Activated gamma-delta T cell (primary cell): ENCODE measurements at regions not wholly inside any gene's neighbourhood (a gene's known extent, or its start where the extent isn't known, plus 50 kb on each side); places are given as distances from the start of the nearest gene placed in this dataset.

Source experiments
- DNase-seq: peaks from one replicate; lab custom pipeline; 2025; lab: John Stamatoyannopoulos, UW

DNA sequence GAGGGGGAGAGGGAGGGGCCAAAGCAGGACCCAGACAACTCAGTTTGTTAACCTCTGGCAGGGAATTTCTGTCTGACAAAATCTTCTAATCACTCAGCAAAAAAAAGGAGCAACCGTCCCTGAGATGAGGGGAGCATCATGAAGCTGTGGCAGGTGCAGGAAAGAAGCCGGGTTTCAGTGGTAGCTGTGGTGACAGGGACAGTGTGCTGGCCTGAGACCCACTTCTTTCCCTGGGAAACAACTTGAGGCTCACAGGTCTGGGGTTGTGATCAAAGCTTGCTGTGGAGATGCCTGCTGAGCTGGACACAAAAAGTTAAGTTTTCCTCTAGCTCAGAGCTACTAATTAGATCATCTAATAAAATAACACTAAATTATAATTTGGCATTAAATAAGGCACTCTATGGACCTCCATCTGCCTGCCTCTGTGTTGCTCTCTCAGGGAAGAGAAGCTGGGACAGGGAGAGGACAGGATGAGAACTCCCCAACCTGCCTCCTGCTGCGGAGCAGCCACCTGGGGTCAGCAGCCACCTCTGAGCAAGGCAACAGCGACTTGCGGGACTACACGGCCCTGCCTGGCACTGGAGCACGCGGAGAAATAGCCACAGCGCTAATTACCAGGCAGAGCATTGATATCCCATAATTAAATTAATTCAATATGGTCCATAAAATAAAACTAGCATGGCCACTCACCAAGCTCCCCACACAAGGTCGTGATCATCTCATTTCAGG lies 104.6 kb upstream of the TEX51 start:
- no peak for DNase-seq

DNA sequence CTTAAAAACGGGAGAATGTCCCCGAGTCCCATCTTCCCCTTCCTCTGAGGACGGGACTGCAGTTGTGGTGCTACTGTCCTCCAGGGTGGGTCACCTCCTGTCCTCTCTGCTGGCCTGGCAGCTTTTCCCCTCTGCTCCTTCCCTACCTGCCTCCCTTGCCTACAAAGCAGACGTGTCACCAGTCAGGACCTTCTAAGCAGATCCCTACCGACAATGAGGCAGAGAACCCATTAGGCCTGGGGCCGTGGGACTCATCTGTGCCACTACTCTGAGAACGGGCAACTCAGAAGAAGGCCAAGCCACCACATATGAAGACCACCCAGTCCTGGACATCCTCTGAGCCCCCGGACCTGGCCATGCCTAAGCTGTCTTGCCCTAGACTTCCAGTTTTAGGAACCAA lies 103.0 kb upstream of the TEX51 start:
- no peak for DNase-seq

DNA sequence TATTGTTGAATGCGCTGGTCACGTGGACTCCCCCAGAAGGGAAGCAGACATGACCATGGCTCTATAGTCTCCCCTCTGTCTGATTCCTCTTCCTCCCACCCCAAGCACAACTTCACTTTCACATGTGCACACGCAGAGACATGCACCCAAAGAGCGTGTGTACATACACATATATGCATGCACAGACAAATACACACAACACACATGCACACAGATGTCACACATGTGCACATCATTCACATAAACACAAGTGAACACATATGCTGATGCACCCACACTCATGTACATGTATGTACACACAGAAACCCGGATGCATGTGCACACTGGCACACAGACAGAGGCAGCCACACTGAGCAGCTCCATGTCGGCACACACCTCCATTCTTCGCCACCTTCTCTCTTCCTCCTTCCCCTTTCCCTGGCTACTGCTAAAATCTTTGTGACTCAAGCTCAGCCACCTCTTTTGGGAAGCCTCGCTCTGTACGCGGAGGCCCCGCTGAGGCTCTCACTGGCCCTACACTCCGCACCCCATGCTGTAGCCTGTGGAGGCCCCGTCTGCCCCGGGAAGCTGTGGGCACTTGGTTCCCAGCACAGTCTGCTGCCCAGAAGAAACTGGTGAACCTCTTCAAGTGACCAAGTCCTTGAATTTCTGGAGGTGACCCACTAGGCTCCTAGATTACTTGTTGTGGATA lies 101.6 kb upstream of the TEX51 start:
- no peak for DNase-seq

DNA sequence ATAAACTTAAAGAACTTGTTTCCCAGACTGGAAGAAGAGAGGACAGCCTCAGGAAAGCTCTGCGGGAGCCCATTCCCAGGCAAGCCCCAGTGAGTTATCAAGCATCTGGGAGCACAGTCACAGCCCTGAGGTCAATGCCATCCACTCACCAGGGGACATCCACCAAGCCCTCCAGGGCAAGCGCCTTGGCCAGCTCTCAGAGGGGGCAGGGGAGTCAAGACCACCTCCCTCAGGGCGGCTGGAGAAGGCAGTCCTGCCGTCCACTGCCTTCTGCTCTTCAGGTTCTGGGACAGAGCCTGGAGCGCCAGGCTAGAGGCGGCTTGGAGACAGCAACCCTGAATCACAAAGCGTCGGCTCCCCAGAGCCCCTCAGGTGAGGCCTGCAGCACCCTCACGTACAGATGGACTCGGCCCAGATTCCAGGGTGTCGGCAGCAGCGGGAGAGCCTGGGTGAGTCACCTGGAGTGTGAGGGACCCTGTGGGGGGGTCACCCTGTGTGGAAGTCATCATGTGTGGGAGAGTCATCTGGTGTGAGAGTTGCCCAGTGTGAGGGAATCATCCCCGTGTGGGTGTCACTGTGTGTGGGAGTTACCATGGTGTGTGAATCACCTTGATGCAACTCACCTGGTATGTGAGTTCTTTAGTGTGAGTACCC lies 100.9 kb upstream of the TEX51 start:
- DNase-seq = no peak

DNA sequence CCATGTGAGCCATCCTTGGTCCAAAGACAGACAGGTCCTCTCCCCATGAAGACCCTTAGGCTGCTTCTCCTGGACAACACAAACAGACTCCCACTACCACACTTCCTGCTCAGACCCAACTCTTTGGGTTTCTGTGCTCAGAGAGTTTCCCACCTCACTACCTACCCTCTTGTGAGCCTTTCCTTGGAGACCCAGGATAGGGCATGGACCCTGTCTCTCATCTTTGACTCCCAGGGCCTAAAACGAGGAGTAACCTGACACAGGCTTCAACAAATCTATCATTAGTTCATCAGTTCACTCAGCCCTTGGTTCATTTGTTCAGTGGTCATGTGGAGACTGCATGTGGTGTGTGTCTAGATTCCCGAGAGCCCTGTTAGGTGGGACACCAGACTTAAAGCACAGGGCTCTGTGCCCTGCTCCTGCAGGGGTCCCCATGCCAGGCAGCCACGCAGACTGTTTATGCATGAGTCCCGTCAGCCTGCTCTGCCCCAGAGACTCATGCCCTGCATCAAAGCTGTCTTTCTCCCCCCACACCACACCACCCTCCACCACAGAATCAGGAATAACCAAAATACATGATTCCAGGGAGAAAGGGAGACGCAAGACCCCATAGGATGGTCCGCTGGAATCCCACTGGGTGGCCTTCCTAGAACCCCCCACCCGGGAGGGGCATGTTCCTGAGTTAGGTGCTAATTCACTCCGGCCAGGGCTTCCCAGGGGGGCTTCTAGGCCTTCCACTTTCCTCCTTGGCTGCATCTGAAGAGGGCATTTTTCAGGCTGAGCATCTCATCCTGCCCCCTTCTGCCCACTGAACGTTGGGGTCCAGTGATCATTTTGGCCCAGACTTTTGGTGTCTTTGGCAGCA lies 100.2 kb upstream of the TEX51 start:
- no peak for DNase-seq

DNA sequence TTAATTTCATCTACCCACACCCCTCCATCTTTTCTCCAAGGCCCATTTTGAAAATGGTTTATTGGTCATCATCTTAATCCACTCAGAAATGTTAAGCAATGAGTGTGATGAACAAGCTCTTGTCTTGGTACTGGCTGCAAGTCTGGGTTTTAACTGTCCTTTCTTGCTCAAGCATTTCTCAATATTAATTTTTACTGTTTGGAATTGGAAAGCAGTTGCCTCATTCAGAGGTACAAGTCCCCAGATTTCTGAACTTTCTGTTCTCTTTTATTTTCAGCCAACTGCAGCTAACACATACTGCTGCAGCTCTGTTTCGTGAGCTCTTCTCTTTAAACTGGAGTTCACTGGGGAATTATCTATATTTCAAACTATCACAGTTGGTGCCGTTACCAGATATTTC lies 99.4 kb upstream of the TEX51 start:
- DNase-seq = no peak

DNA sequence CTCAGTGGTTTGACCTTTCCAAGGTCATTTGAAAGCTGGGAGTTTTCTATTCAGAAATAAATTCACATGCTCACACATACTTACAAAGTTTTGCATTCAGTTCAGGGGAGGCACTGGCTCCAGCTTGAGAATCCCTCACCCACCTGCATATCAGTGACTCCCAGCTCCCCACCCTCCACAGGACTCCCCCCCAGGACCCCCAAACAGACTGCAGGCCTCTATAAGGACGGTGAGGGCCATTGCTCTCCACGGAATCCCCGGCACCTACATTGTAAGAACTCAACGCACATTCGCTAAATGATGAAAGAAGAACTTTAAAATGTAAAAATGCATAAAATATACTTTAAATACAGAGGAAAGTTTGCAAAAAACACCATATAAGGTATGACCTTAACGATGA lies 97.2 kb upstream of the TEX51 start:
- no peak for DNase-seq

DNA sequence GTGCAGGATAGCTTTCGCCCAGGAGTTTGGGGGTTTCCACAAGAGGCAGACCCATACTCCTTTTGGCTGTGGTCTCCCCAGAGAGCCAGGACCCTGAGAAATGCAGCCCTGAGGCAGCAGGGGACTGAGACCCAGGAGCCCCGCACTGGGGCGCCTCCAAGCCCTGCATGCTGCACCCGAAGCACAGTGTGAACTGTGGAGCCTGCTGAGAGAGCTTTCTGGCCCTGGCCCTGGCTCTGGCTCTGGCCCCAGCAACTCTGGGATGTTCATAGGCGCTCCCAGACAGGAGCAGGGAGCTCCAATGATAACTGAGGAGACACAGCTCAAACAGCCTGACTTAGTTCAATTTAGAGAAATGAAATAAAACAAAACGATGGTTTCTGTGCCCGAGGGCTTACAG lies 96.4 kb upstream of the TEX51 start:
- no peak for DNase-seq

DNA sequence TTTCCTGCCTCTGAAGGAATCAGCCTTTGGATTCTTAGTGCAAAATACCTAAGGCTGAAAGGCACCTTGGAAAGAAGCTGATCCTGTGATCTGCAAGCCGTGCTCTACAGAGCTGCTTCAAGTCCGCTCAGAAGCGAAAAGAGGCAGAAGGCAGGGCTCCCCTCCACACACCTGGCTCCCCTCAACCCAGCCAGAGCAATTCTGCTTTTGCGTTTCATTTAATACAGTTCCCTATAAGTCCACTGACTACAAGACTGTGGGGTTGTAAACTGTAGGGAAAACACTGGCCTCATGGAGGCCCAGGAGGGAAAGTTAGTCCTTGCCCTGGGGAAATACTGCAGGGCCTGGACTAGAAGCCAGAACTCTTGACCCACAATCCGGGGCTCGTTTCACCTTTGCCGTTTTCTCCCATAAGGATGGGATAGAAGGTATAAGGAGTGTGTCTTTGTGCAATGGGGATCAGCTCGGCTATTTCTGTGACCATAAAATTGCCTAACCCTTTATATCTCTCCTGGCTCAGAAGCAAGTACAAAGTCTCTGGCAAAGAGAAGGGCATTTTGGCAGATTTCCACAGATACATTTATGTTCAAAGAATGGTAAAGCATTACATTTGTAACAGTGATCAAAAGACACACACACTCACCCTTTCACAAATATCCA lies 95.8 kb upstream of the TEX51 start:
- no peak for DNase-seq

DNA sequence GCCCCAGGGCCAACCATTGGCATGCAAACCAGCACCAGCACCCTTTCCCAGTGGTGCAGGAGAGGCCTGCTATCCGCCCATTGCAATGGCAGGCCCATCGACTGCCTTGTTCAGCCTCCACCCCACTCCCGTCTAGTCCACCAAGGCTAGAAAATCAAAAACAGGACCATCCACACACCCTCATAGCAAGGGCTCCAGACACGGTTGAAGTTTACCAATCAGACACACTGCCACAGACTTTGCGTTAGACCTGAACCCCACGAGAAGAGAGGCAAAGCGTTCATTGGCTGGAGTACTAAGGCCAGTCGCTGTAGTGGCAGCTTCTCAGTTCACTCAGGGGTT lies 95.3 kb upstream of the TEX51 start:
- no peak for DNase-seq

DNA sequence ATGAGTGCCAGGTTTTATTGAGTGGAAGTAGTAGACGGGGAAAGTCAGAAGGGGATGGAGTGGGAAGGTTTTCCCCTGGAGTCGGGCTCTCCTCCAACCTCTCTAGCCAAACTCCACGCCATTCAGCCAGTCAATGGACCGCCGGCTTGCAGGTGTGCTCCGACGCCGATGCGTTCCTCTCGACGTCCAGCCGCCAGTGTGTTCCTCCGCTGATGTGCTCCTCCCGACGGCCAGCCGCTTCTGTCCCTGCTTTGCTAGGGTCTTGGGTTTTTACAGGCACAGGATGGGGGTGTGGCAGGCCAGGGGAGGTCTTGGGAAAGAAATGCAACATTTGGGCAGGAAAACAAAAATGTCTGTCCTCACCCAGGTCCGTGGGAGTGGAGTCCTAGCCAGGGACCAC lies 94.3 kb upstream of the TEX51 start:
- DNase-seq = no peak

DNA sequence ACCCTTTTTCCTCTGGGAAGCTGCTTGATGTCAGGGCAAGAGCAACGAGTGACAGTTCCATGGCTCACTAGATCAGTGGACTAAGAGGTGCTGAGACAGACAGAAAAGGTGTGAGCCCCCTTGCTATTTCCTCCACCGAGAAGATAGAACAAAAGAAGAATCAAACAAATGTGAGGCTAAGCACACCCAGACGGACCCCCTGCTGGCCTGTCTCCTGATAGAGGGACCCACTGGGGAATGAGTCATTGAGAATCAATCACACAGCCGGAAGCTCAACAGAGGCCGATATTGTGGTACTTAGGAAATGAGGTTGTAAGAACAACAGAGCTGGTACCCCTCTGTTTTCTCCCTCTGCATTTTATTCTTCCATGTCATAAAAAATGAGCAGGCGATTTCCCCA lies 89.8 kb upstream of the TEX51 start:
- no peak for DNase-seq

DNA sequence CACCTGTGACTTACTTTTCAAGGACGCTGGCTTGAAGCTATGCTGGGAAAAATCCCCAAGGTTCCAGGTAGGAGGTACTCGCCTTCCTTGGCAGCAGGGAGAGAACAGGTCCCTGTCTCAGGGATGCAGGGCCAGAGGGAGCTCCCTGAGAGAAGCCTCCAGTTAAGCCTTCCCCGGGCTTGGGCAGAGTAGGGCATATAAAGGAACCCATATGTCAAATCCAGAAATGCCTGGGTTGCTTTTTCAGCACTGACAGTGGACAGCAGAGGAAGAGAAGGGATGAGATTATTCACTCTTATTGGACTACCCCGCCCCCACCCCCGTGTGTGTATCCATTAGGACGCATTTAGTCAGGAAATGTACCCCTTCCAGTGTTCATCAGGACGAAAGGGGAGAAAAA lies 89.3 kb upstream of the TEX51 start:
- DNase-seq = no peak

DNA sequence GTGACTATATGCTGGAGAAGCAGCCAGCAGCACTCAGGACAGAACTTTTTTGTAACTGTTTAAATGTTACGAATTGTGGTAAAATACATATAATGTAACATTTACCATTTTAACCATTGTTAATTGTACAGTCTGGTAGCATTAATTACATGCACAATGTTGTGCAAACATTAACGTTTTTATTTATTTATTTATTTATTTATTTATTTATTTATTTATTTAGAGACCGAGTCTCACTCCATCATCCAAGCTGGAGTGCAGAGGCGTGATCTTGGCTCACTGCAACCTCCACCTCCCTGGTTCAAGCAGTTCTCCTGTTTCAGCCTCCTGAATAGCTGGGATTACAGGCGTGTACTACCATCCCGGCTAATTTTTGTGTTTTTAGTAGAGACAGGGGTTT lies 88.7 kb upstream of the TEX51 start:
- no peak for DNase-seq

DNA sequence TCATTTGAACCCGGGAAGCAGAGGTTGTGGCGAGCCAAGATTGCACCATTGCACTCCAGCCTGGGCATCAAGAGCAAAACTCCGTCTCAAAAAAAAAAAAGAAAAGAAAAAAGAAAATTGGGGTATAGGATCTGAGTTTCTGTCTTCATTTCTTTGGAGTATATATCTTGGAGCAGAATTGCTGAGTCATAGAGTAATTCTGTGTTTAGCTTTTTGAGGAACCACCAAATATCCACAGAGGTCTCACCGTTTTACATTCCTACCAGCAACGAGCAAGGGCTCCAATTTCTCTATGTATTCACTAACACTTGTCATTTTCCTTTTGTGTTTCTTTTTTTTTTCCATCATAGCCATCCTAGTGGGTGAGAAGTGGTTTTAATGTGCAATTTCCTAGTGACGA lies 87.6 kb upstream of the TEX51 start:
- DNase-seq = no peak

DNA sequence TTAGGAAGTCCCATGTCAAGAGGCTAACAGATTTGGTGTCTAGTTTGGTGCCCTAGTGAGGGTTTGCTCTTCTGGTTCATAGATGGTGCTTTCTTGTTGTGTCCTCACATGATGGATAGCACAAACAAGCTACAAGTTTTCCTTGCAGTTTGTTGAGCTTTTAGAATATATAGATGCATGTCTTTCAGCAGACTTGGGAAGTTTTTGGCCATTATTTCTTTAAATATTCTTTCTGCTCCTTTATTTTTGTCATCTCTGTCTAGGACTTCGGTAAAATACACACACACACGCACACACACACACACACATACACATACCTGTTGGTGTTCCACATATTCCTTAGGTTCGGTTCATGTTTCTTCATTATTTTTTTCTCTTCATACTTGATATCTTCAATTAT lies 81.5 kb upstream of the TEX51 start:
- no peak for DNase-seq

DNA sequence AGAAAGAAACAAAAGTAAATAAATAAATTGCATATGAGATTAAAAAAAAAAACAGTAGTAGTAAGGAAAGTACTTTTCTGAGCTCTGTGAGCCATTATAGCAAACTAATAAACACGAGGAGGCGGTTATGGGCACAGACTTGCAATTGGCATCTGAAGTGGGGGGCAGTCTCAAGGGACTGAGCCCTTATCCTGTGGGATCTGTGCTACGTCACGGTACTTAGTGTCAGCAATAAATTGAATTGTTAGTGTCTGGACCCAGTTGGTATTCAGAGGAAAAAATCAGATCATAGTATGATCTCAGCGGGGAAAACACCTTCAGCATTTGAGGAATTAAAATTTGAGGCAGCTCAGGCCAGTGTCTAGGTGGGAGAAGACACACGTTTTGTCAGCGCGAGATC lies 76.6 kb upstream of the TEX51 start:
- no peak for DNase-seq

DNA sequence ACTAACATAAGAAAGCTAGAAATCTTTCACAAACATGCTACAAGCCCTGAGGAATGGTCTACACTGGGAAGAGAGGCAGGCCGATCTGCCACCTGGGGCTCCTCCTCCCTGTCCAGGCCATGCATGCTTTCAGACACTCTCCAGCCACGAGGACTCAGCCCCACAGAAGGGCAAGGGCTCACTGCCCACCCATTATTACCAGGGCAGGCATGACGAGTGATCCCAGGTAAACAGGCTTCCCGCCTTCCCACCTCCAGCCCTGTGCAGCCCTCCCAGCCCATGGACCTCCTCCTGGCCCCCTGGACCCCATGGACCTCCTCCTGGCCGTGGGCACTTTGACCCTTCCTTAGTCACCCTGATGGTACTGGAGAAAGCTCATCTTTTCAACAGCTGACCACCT lies 75.8 kb upstream of the TEX51 start:
- DNase-seq = no peak

DNA sequence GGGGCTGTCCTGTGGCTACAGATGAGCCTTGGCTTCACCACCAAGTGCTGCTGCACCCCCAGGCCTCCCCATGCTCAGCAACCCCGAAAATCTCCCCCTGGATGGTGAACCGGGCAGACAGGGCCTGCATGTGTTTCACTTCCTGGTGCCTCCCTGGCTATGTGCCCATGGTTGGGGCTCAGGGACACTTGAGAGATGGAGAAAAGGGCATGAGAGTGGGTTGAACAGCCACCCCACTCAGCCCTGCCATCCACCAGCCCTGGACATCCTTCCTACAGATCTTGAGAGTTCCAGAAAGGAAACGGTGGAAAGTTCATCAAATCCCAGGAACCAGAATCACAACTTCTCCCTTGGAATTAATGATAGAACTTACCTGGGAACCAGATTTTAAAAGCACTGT lies 74.7 kb upstream of the TEX51 start:
- no peak for DNase-seq

DNA sequence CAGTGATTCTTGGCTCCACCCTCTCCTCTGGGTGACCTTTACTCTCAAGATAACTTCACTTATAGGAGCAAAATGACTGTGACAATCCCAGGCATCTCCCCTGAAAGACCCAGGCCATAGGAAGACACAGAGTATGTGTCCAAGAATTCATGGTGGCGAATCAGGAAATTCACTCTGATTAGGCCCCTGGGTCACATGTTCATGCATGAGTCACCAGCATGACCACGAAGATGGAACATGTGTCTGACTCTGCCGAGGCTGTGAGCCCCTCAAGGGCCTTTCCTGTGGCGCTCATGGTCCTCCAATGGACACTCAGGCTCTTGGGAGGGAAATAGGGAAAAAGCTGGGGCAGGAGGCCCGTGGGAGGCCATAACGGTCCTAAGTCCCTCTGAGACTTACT lies 74.0 kb upstream of the TEX51 start:
- DNase-seq = no peak

DNA sequence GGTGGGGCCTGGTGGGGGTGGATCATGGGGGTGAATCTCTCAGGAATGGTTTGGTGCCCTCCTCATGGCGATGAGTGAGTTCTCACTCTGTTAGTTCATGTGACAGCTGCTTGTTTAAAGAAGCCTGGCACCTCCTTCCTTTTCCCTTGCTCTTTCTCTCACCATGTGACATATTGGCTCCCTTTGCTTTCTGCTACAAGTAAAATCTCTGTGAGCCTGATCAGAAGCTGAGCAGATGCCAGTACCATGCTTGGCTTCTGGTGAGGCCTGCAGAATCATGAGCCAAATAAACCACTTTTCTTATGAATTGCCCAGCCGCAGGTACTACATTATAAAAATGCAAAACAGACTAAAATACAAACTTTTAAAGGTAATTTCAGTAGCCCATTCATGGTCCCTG lies 73.4 kb upstream of the TEX51 start:
- DNase-seq = no peak

DNA sequence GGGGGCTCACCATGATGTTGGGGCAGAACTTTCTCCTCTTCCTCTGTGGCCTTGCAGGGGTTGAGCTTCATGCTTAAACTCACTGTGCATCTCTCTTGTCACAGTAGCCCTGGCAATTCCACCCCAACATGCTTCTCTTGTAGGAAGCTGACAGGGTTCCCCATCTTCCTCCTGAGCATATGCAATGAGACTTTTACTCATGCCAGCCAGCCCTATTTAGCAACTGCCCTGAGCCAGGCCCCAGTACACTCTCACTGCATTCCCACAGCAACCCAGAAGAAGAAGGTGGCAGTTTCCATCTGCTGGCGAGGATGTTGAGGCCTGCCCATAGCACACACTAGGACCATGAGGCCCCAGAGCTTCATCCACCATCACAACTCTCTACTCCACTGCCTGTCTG lies 72.2 kb upstream of the TEX51 start:
- no peak for DNase-seq
